Mesothelial cell of epicardium (in vitro differentiated cells): ENCODE measurements at regions not wholly inside any gene's neighbourhood (a gene's known extent, or its start where the extent isn't known, plus 50 kb on each side); places are given as distances from the start of the nearest gene placed in this dataset.

Experiments used
- DNase-seq, 2 experiments: peaks; one replicate each; pipeline ENCODE4 v3.0.0; 2021; ENCODE audit warnings: low spot score in 2 of 2; ENCODE audit not compliant: unreplicated experiment in 2 of 2
- H3K27ac Mint-ChIP-seq: 2 replicates; pipeline ENCODE4 v1.8.0; 2021; ENCODE audit warnings: mixed read lengths
- H3K27me3 Mint-ChIP-seq: 2 replicates; pipeline ENCODE4 v1.8.0; 2021; ENCODE audit warnings: low read depth, mixed read lengths
- H3K36me3 Mint-ChIP-seq: 2 replicates; pipeline ENCODE4 v1.8.0; 2021; ENCODE audit warnings: mixed read lengths
- H3K4me1 Mint-ChIP-seq: 2 replicates; pipeline ENCODE4 v1.8.0; 2021; ENCODE audit warnings: mixed read lengths
- H3K4me3 Mint-ChIP-seq: 2 replicates; pipeline ENCODE4 v1.8.0; 2021; ENCODE audit warnings: mild to moderate bottlenecking, moderate library complexity, mixed read lengths
- H3K9me3 Mint-ChIP-seq: 2 replicates; pipeline ENCODE4 v1.8.0; 2021; ENCODE audit warnings: mixed read lengths
- CTCF ChIP-seq: fragments of 200-600 bp; sonication (generic); IDR thresholded peaks from one replicate; pipeline ENCODE4 v1.5.0; 2021; ENCODE audit warnings: antibody characterized with exemption; ENCODE audit not compliant: unreplicated experiment

- H3K9me3 Mint-ChIP-seq: no peaks in the 10 kb centered on the region
- no peak overlapping the region for H3K4me3 Mint-ChIP-seq
- H3K4me1 Mint-ChIP-seq: peaks cover 20% of the 10 kb centered on the region
- no peak overlapping the region for H3K27ac Mint-ChIP-seq
- no peak for TF ChIP-seq CTCF
- H3K27me3 Mint-ChIP-seq: peaks cover 74% of the 10 kb centered on the region
- DNase-seq: no peak
- H3K36me3 Mint-ChIP-seq: no peaks in the 10 kb centered on the region
Measured at GRCh38 chr1:30641572-30642353, 81.6 kb downstream of the MATN1 start.

DNA sequence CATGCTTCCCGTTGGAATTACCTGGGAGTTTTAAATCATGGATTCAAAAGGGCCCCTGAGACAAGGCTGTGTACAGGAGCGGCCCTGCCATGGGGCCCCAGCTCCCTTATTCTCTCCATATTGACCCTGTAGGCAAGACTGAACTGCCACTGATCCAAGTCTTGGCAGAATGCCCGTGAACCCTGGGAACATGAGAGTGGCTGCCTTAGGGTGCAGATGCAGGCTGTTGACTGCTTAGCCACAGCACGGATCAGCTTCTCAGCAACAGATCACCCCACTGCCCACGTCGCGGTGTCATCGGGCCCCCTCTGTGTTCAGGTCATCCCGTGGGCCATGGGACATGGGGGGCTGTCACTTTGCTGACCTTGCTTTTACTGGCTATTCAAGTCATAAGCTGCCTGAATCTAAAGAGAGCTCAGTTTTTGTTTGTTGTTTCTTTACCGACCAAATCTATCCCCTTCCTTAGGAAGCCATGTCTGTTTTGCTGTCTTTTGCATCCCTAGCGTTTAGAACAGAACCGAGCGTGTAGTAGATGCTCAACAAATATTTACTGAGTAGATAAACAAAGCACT lies 83.4 kb downstream of the MATN1 start:
- Mint-ChIP-seq H3K9me3 (no peaks in the 10 kb centered on the region), H3K27me3 (peaks cover 59% of the 10 kb centered on the region), H3K27ac (no peak overlapping the region), H3K36me3 (no peaks in the 10 kb centered on the region), H3K4me3 (no peak overlapping the region), H3K4me1 (peaks cover 20% of the 10 kb centered on the region)
- TF ChIP-seq CTCF: no peak
- no peak for DNase-seq

DNA sequence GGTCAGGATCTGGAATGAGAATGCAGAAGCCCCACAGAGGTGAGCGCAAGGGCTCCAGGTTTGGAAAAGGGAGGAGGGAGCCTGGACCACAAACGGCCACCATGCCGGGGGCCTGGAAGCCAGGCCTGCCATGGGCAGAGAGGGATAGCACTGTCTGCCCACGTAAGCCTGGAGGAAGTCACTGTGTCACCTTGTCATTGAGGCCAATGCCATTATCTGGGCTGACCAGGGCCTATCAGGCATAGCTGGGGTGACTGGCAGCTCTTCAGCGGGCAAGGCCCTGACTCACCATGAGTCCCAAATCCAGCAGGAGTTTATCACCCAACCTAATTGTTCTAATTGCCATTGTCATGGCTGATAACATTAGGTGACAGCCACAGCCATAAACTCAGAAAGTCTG lies 84.6 kb downstream of the MATN1 start:
- DNase-seq: no peak
- H3K27ac Mint-ChIP-seq: no peak overlapping the region
- H3K36me3 Mint-ChIP-seq: no peaks in the 10 kb centered on the region
- H3K9me3 Mint-ChIP-seq: no peaks in the 10 kb centered on the region
- no peak for TF ChIP-seq CTCF
- H3K4me1 Mint-ChIP-seq: peaks cover 20% of the 10 kb centered on the region
- no peak overlapping the region for H3K4me3 Mint-ChIP-seq
- peaks cover 49% of the 10 kb centered on the region for H3K27me3 Mint-ChIP-seq

GRCh38 chr1:30638086-30638485 lies 85.3 kb downstream of the MATN1 start:
- no peak for TF ChIP-seq CTCF
- peaks cover 46% of the 10 kb centered on the region for H3K27me3 Mint-ChIP-seq
- H3K27ac Mint-ChIP-seq: no peak overlapping the region
- peaks cover 20% of the 10 kb centered on the region for H3K4me1 Mint-ChIP-seq
- no peaks in the 10 kb centered on the region for H3K36me3 Mint-ChIP-seq
- DNase-seq: no peak
- no peaks in the 10 kb centered on the region for H3K9me3 Mint-ChIP-seq
- no peak overlapping the region for H3K4me3 Mint-ChIP-seq

- Mint-ChIP-seq H3K9me3 (no peaks in the 10 kb centered on the region), H3K36me3 (no peaks in the 10 kb centered on the region), H3K27me3 (peaks cover 46% of the 10 kb centered on the region), H3K4me1 (peaks cover 20% of the 10 kb centered on the region), H3K27ac (no peak overlapping the region), H3K4me3 (no peak overlapping the region)
- DNase-seq: no peak
- TF ChIP-seq CTCF: no peak
Measured at GRCh38 chr1:30637183-30637980, 86.0 kb downstream of the MATN1 start.
